ENCODE measurements at regions not wholly inside any gene's neighbourhood (a gene's known extent, or its start where the extent isn't known, plus 50 kb on each side); places are given as distances from the start of the nearest gene placed in this dataset.

DNA sequence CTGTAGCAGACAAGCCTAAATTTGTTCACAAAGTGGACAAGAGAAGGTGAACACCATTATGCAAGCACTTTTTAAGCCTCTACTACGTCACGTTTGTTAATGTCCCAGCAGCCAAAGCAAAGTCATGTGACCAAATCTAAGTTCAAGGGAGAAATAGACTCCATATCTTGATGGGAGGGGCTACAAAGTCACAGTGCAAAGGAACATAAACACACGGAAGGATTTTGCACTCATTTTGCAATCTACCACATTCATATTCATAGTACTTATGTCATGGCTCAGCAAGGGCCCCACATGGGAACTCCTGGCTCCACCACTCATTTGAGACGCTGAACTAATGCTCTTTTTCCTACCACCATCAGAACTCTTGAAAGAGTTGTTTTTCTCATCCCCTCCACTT, 139.0 kb upstream of the JADE1 start:
- Mint-ChIP-seq H3K4me1 (ENCODE audit: unreplicated experiment) (no peaks in the 10 kb centered on the region), H3K4me3 (ENCODE audit: unreplicated experiment) (no peak overlapping the region), H3K9me3 (ENCODE audit: unreplicated experiment) (no peaks in the 10 kb centered on the region), H3K27ac (ENCODE audit: unreplicated experiment) (no peak overlapping the region), H3K36me3 (ENCODE audit: unreplicated experiment) (no peaks in the 10 kb centered on the region), H3K27me3 (ENCODE audit: unreplicated experiment) (no peaks in the 10 kb centered on the region)
- no peak for TF ChIP-seq CTCF (IDR thresholded peaks at IDR 0.05)
- no peak for DNase-seq (ENCODE audit: extremely low spot score, unreplicated experiment)

DNA sequence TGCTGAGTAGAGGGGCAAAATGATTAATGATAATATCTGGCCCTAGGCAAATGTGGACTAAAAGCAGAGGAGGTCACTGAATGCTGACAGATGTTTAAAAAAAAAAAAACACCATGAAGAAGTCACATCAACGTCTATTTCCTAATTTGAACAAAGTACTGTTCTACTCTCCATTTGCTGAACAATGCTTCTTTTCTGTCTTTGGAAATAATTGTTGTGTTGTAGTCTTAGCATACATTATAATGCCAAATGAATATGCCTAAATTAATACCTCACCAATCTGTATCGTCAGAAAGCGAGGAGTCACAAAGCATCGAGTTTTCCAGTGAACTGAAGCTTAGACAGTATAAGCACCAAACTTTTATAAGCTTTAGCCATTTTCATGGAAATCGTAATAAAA, 140.9 kb upstream of the JADE1 start:
- TF ChIP-seq CTCF (IDR thresholded peaks at IDR 0.05), result no peak
- DNase-seq (ENCODE audit: extremely low spot score, unreplicated experiment), result no peak
- Mint-ChIP-seq H3K4me3 (ENCODE audit: unreplicated experiment) (no peak overlapping the region), H3K9me3 (ENCODE audit: unreplicated experiment) (no peaks in the 10 kb centered on the region), H3K27me3 (ENCODE audit: unreplicated experiment) (no peaks in the 10 kb centered on the region), H3K36me3 (ENCODE audit: unreplicated experiment) (no peaks in the 10 kb centered on the region), H3K27ac (ENCODE audit: unreplicated experiment) (no peak overlapping the region), H3K4me1 (ENCODE audit: unreplicated experiment) (no peaks in the 10 kb centered on the region)

- Mint-ChIP-seq H3K4me3 (ENCODE audit: unreplicated experiment) (no peak overlapping the region), H3K36me3 (ENCODE audit: unreplicated experiment) (no peaks in the 10 kb centered on the region), H3K4me1 (ENCODE audit: unreplicated experiment) (peaks cover 2% of the 10 kb centered on the region), H3K27ac (ENCODE audit: unreplicated experiment) (no peak overlapping the region), H3K9me3 (ENCODE audit: unreplicated experiment) (no peaks in the 10 kb centered on the region), H3K27me3 (ENCODE audit: unreplicated experiment) (no peaks in the 10 kb centered on the region)
- TF ChIP-seq CTCF (IDR thresholded peaks at IDR 0.05), result no peak
- no peak for DNase-seq (ENCODE audit: extremely low spot score, unreplicated experiment)
These were observed 144.0 kb upstream of the JADE1 start for GRCh38 chr4:128665514-128665913.

GRCh38 chr4:128663325-128663724, 146.2 kb upstream of the JADE1 start:
- Mint-ChIP-seq H3K27ac (ENCODE audit: unreplicated experiment) (no peak overlapping the region), H3K27me3 (ENCODE audit: unreplicated experiment) (no peaks in the 10 kb centered on the region), H3K36me3 (ENCODE audit: unreplicated experiment) (no peaks in the 10 kb centered on the region), H3K4me3 (ENCODE audit: unreplicated experiment) (no peak overlapping the region), H3K4me1 (ENCODE audit: unreplicated experiment) (peaks cover 8% of the 10 kb centered on the region), H3K9me3 (ENCODE audit: unreplicated experiment) (no peaks in the 10 kb centered on the region)
- peak; percentile 34 for DNase-seq (ENCODE audit: extremely low spot score, unreplicated experiment)
- TF ChIP-seq CTCF (IDR thresholded peaks at IDR 0.05), result no peak

- peaks cover 8% of the 10 kb centered on the region for H3K4me1 Mint-ChIP-seq (ENCODE audit: unreplicated experiment)
- no peak overlapping the region for H3K27ac Mint-ChIP-seq (ENCODE audit: unreplicated experiment)
- no peaks in the 10 kb centered on the region for H3K9me3 Mint-ChIP-seq (ENCODE audit: unreplicated experiment)
- TF ChIP-seq CTCF (IDR thresholded peaks at IDR 0.05), result no peak
- H3K36me3 Mint-ChIP-seq (ENCODE audit: unreplicated experiment), result no peaks in the 10 kb centered on the region
- DNase-seq (ENCODE audit: extremely low spot score, unreplicated experiment), result peak; percentile 8
- H3K4me3 Mint-ChIP-seq (ENCODE audit: unreplicated experiment), result no peak overlapping the region
- no peaks in the 10 kb centered on the region for H3K27me3 Mint-ChIP-seq (ENCODE audit: unreplicated experiment)
These were observed 148.0 kb upstream of the JADE1 start for GRCh38 chr4:128661479-128661878.
